CD14-positive monocyte (primary cell): ENCODE measurements at regions not wholly inside any gene's neighbourhood (a gene's known extent, or its start where the extent isn't known, plus 50 kb on each side); places are given as distances from the start of the nearest gene placed in this dataset.

Experiments
- DNase-seq, 3 donors: peaks; one replicate each; pipeline ENCODE4 v3.0.0-alpha.2; 2011 to 2022
- H2AFZ ChIP-seq: 2 replicates; pipeline ENCODE4 v1.6.0; 2012; ENCODE audit warnings: mild to moderate bottlenecking, low read depth, low read length, inconsistent platforms; ENCODE audit not compliant: insufficient read depth, poor library complexity, severe bottlenecking
- H3K27ac ChIP-seq, 2 donors: 1 replicate in 1 of 2; 2 replicates in 1 of 2; pipeline ENCODE4 v1.5.1; 2012 to 2013; ENCODE audit warnings: low read length in 2 of 2, control low read depth in 1 of 2, inconsistent platforms in 1 of 2, low read depth in 1 of 2, mild to moderate bottlenecking in 1 of 2
- H3K27me3 ChIP-seq, 2 donors: one replicate each; pipeline versions ENCODE4 v1.6.0 to v1.6.1; 2011 to 2013; ENCODE audit warnings: low read length in 2 of 2; ENCODE audit not compliant: control insufficient read depth in 2 of 2, insufficient read depth in 2 of 2
- H3K36me3 ChIP-seq, 2 donors: replicated peaks in 1 of 2; 1 replicate in 1 of 2; 2 replicates in 1 of 2; pipeline versions ENCODE4 v1.5.1 to v1.6.1; 2012 to 2013; ENCODE audit warnings: low read length in 2 of 2, control low read depth in 1 of 2, inconsistent platforms in 1 of 2, mild to moderate bottlenecking in 1 of 2; ENCODE audit not compliant: insufficient read depth in 2 of 2, control insufficient read depth in 1 of 2
- H3K4me1 ChIP-seq, 2 donors: 1 replicate in 1 of 2; 2 replicates in 1 of 2; pipeline versions ENCODE4 v1.5.1 to v1.6.1; 2012 to 2013; ENCODE audit warnings: low read length in 2 of 2, control low read depth in 1 of 2, inconsistent platforms in 1 of 2, mild to moderate bottlenecking in 1 of 2, moderate library complexity in 1 of 2; ENCODE audit not compliant: insufficient read depth in 2 of 2, control insufficient read depth in 1 of 2
- H3K4me2 ChIP-seq: replicated peaks from 2 replicates; pipeline ENCODE3; 2012; ENCODE audit warnings: low read length, moderate library complexity, mild to moderate bottlenecking; ENCODE audit not compliant: poor library complexity, severe bottlenecking; ENCODE audit errors: extremely low read depth
- H3K4me3 ChIP-seq, 3 experiments: fragments of 200-600 bp in 1 of 3; sonication (generic) in 1 of 3; replicated peaks in 1 of 3; 1 replicate in 2 of 3; 2 replicates in 1 of 3; pipeline ENCODE4 v1.5.1; 2011 to 2013; ENCODE audit warnings: low read length in 3 of 3, mild to moderate bottlenecking in 3 of 3, control low read depth in 2 of 3, low read depth in 2 of 3, inconsistent platforms in 1 of 3, moderate library complexity in 1 of 3
- H3K79me2 ChIP-seq: 2 replicates; pipeline ENCODE4 v1.6.0; 2012; ENCODE audit warnings: mild to moderate bottlenecking, control low read depth, inconsistent platforms, low read length, moderate library complexity; ENCODE audit not compliant: insufficient read depth
- H3K9ac ChIP-seq: 2 replicates; pipeline ENCODE4 v1.6.0; 2017; ENCODE audit warnings: low read length, mild to moderate bottlenecking; ENCODE audit not compliant: insufficient read depth, poor library complexity, severe bottlenecking
- H3K9me3 ChIP-seq, 2 donors: replicated peaks in 1 of 2; 1 replicate in 1 of 2; 2 replicates in 1 of 2; pipeline versions ENCODE4 v1.5.1 to v1.6.1; 2012 to 2013; ENCODE audit warnings: low read length in 2 of 2, control low read depth in 1 of 2; ENCODE audit not compliant: control insufficient read depth in 1 of 2, insufficient read depth in 1 of 2
- H4K20me1 ChIP-seq: 2 replicates; pipeline ENCODE4 v1.6.0; 2012; ENCODE audit warnings: mild to moderate bottlenecking, low read length, control low read depth, moderate library complexity; ENCODE audit not compliant: insufficient read depth
- H3K27ac Mint-ChIP-seq, 7 donors: one replicate each; pipeline ENCODE4 v1.8.0; 2020; ENCODE audit warnings: mild to moderate bottlenecking in 7 of 7, mixed read lengths in 7 of 7, moderate library complexity in 6 of 7, inconsistent platforms in 2 of 7
- H3K27me3 Mint-ChIP-seq, 3 donors: one replicate each; pipeline ENCODE4 v1.8.0; 2021 to 2022; ENCODE audit warnings: low read depth in 3 of 3, mild to moderate bottlenecking in 3 of 3, mixed read lengths in 3 of 3, moderate library complexity in 3 of 3, inconsistent platforms in 1 of 3
- H3K36me3 Mint-ChIP-seq, 2 donors: one replicate each; pipeline ENCODE4 v1.8.0; 2020; ENCODE audit warnings: mixed read lengths in 2 of 2, inconsistent platforms in 1 of 2, mild to moderate bottlenecking in 1 of 2
- H3K4me1 Mint-ChIP-seq: one replicate; pipeline ENCODE4 v1.8.0; 2020; ENCODE audit warnings: mild to moderate bottlenecking, mixed read lengths
- H3K4me3 Mint-ChIP-seq, 2 donors: one replicate each; pipeline ENCODE4 v1.8.0; 2020; ENCODE audit warnings: mild to moderate bottlenecking in 2 of 2, mixed read lengths in 2 of 2, moderate library complexity in 1 of 2
- H3K9me3 Mint-ChIP-seq, 7 donors: one replicate each; pipeline ENCODE4 v1.8.0; 2020 to 2022; ENCODE audit warnings: mixed read lengths in 7 of 7, mild to moderate bottlenecking in 6 of 7, moderate library complexity in 6 of 7, inconsistent platforms in 2 of 7
- CTCF ChIP-seq: fragments of 200-600 bp; IDR thresholded peaks from one replicate; pipeline ENCODE4 v1.8.0; 2022; ENCODE audit warnings: antibody characterized with exemption, mild to moderate bottlenecking
- WGBS: methylation state at CpG from one replicate; pipeline ENCODE4 v1.1.5; 2013; ENCODE audit warnings: missing lambda C conversion rate; ENCODE audit not compliant: insufficient coverage; 5-methylcytosine and 5-hydroxymethylcytosine counted together
- intact Hi-C, 2 donors: fragments of 100-400 bp; cut with micrococcal nuclease; formaldehyde crosslinking; loops; one replicate each; pipeline versions ENCODE4 v1.15.0 to v1.15.1; 2023

GRCh38 chr18:28743115-28743514, 566.2 kb upstream of the CDH2 start:
- 93% methylated on average over 3 of the region's 4 CpGs for WGBS
- no peaks in the 10 kb centered on the region for H3K36me3 ChIP-seq
- intact Hi-C loops = no loop called here
- Mint-ChIP-seq H3K27ac (no peak overlapping the region), H3K36me3 (no peaks in the 10 kb centered on the region), H3K4me3 (no peak overlapping the region), H3K4me1 (no peaks in the 10 kb centered on the region), H3K27me3 (no peaks in the 10 kb centered on the region), H3K9me3 (peaks cover 0 to 8% (median 4%) of the 10 kb centered on the region in 7 donors)
- no peak overlapping the region for H3K27ac ChIP-seq
- H3K27me3 ChIP-seq = no peaks in the 10 kb centered on the region
- no peak for TF ChIP-seq CTCF
- H3K9ac ChIP-seq = no peak overlapping the region
- H3K4me3 ChIP-seq = no peak overlapping the region
- no peaks in the 10 kb centered on the region for H3K4me1 ChIP-seq
- H4K20me1 ChIP-seq = no peaks in the 10 kb centered on the region
- DNase-seq = no peak
- H3K9me3 ChIP-seq = no peaks in the 10 kb centered on the region
- no peak overlapping the region for H3K4me2 ChIP-seq
- H2AFZ ChIP-seq = no peak overlapping the region
- no peaks in the 10 kb centered on the region for H3K79me2 ChIP-seq

GRCh38 chr18:28740575-28740974, 563.6 kb upstream of the CDH2 start:
- Histone ChIP-seq H3K79me2 (no peaks in the 10 kb centered on the region), H2AFZ (no peak overlapping the region), H3K4me2 (no peak overlapping the region), H4K20me1 (no peaks in the 10 kb centered on the region), H3K9me3 (no peaks in the 10 kb centered on the region), H3K4me1 (no peaks in the 10 kb centered on the region), H3K4me3 (no peak overlapping the region), H3K36me3 (no peaks in the 10 kb centered on the region), H3K27me3 (no peaks in the 10 kb centered on the region), H3K9ac (no peak overlapping the region), H3K27ac (no peak overlapping the region)
- intact Hi-C loops = no loop called here
- Mint-ChIP-seq H3K4me1 (no peaks in the 10 kb centered on the region), H3K27ac (no peak overlapping the region), H3K4me3 (no peak overlapping the region), H3K27me3 (no peaks in the 10 kb centered on the region), H3K9me3 (peaks cover 0 to 8% (median 1%) of the 10 kb centered on the region in 7 donors), H3K36me3 (no peaks in the 10 kb centered on the region)
- TF ChIP-seq CTCF = no peak
- DNase-seq = no peak
- no CpG with 5 or more reads among the region's 1 CpG for WGBS
